ENCODE measurements at regions not wholly inside any gene's neighbourhood (a gene's known extent, or its start where the extent isn't known, plus 50 kb on each side); places are given as distances from the start of the nearest gene placed in this dataset.

DNA sequence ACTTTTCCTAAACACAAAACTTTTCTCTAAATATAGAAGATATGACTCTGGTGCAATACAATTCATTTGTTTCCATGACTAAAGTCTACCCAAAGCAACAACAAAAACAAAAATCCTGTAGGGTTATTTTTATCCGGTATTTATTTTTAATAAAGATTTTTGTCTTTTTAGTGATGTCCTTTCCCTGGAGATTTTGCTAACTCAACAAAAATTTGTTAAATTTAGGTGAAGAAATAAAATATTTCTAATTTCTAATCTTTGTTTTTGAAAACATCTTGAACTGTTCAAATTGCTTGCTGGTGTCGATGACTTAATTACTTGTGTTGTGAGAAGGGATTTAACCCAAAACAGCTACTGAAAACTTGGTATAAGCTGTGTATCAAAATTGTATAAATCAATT lies 741.8 kb downstream of the HDGFL1 start:
- Histone ChIP-seq H3K27me3 (ENCODE audit: control insufficient read depth in 4 of 4, insufficient read depth in 4 of 4, low read length in 3 of 4) (no peaks in the 10 kb centered on the region), H3K4me1 (ENCODE audit: control insufficient read depth in 4 of 4, insufficient read depth in 4 of 4, low read length in 3 of 4) (peaks cover 0 to 2% (median 0%) of the 10 kb centered on the region in 4 donors), H3K9ac (ENCODE audit: low read depth in 1 of 2, low read length in 2 of 2) (no peak overlapping the region), H3K4me3 (ENCODE audit: low read depth in 1 of 3, low read length in 3 of 3) (no peak overlapping the region), H3K27ac (ENCODE audit: low read depth in 1 of 2, low read length in 2 of 2) (no peak overlapping the region), H3K36me3 (ENCODE audit: control insufficient read depth in 4 of 4, insufficient read depth in 3 of 4, low read depth in 1 of 4, low read length in 3 of 4) (no peaks in the 10 kb centered on the region), H3K9me3 (ENCODE audit: control insufficient read depth in 4 of 4, low read length in 3 of 4) (no peaks in the 10 kb centered on the region)
- DNase-seq (ENCODE audit: low spot score), result no peak
- 96% methylated on average over 2 of the region's 2 CpGs for WGBS
- TF ChIP-seq HNF4G (IDR thresholded peaks at IDR 0.05), result no peak
- TF ChIP-seq TAF1 (conservative IDR thresholded peaks at IDR 0.05), result no peak
- TF ChIP-seq, protein P1, sequence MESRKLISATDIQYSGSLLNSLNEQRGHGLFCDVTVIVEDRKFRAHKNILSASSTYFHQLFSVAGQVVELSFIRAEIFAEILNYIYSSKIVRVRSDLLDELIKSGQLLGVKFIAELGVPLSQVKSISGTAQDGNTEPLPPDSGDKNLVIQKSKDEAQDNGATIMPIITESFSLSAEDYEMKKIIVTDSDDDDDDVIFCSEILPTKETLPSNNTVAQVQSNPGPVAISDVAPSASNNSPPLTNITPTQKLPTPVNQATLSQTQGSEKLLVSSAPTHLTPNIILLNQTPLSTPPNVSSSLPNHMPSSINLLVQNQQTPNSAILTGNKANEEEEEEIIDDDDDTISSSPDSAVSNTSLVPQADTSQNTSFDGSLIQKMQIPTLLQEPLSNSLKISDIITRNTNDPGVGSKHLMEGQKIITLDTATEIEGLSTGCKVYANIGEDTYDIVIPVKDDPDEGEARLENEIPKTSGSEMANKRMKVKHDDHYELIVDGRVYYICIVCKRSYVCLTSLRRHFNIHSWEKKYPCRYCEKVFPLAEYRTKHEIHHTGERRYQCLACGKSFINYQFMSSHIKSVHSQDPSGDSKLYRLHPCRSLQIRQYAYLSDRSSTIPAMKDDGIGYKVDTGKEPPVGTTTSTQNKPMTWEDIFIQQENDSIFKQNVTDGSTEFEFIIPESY (IDR thresholded peaks at IDR 0.05), result no peak
- TF ChIP-seq, protein P2, sequence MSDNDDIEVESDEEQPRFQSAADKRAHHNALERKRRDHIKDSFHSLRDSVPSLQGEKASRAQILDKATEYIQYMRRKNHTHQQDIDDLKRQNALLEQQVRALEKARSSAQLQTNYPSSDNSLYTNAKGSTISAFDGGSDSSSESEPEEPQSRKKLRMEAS (IDR thresholded peaks at IDR 0.05), result no peak
- TF ChIP-seq, protein P3, sequence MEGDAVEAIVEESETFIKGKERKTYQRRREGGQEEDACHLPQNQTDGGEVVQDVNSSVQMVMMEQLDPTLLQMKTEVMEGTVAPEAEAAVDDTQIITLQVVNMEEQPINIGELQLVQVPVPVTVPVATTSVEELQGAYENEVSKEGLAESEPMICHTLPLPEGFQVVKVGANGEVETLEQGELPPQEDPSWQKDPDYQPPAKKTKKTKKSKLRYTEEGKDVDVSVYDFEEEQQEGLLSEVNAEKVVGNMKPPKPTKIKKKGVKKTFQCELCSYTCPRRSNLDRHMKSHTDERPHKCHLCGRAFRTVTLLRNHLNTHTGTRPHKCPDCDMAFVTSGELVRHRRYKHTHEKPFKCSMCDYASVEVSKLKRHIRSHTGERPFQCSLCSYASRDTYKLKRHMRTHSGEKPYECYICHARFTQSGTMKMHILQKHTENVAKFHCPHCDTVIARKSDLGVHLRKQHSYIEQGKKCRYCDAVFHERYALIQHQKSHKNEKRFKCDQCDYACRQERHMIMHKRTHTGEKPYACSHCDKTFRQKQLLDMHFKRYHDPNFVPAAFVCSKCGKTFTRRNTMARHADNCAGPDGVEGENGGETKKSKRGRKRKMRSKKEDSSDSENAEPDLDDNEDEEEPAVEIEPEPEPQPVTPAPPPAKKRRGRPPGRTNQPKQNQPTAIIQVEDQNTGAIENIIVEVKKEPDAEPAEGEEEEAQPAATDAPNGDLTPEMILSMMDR (IDR thresholded peaks at IDR 0.05; ENCODE audit: low read depth, low read length, missing input control), result no peak
- TF ChIP-seq RXRA (IDR thresholded peaks at IDR 0.05), result no peak

DNA sequence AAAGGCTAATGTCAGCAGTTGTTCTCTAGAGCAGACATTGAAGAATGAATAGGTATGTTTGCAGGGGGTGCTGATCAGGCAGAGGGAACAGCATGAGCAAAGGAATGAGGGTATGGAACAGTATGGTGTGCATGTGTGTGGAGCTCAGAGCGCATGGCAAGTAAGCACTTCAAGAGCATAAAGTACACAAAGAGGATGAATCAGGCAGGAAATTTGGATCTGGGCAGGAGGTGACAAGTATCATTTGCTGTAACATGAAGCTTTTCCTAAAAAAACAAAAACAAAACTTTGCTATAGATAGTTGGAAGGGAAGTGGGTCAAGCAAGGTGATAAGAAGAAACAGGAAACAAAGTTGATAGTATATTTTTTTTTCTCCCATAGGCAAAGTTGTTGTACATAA lies 746.8 kb downstream of the HDGFL1 start:
- no peak overlapping the region for H3K9ac ChIP-seq (ENCODE audit: low read depth in 1 of 2, low read length in 2 of 2)
- TF ChIP-seq SP1 (IDR thresholded peaks at IDR 0.05), result no peak
- TF ChIP-seq, protein P4, sequence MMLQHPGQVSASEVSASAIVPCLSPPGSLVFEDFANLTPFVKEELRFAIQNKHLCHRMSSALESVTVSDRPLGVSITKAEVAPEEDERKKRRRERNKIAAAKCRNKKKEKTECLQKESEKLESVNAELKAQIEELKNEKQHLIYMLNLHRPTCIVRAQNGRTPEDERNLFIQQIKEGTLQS (IDR thresholded peaks at IDR 0.05), result no peak
- TF ChIP-seq HNF4G (IDR thresholded peaks at IDR 0.05), result no peak
- no peak for TF ChIP-seq EGR1 (IDR thresholded peaks at IDR 0.05; ENCODE audit: low read depth in 2 of 2)
- TF ChIP-seq NR2F2 (IDR thresholded peaks at IDR 0.05), result no peak
- TF ChIP-seq, protein P5, sequence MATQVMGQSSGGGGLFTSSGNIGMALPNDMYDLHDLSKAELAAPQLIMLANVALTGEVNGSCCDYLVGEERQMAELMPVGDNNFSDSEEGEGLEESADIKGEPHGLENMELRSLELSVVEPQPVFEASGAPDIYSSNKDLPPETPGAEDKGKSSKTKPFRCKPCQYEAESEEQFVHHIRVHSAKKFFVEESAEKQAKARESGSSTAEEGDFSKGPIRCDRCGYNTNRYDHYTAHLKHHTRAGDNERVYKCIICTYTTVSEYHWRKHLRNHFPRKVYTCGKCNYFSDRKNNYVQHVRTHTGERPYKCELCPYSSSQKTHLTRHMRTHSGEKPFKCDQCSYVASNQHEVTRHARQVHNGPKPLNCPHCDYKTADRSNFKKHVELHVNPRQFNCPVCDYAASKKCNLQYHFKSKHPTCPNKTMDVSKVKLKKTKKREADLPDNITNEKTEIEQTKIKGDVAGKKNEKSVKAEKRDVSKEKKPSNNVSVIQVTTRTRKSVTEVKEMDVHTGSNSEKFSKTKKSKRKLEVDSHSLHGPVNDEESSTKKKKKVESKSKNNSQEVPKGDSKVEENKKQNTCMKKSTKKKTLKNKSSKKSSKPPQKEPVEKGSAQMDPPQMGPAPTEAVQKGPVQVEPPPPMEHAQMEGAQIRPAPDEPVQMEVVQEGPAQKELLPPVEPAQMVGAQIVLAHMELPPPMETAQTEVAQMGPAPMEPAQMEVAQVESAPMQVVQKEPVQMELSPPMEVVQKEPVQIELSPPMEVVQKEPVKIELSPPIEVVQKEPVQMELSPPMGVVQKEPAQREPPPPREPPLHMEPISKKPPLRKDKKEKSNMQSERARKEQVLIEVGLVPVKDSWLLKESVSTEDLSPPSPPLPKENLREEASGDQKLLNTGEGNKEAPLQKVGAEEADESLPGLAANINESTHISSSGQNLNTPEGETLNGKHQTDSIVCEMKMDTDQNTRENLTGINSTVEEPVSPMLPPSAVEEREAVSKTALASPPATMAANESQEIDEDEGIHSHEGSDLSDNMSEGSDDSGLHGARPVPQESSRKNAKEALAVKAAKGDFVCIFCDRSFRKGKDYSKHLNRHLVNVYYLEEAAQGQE (IDR thresholded peaks at IDR 0.05), result no peak
- no peak for TF ChIP-seq JUND (IDR thresholded peaks at IDR 0.05)
- TF ChIP-seq, protein P2 (IDR thresholded peaks at IDR 0.05), result no peak
- TF ChIP-seq, protein P1 (IDR thresholded peaks at IDR 0.05), result no peak
- TF ChIP-seq RAD21 (IDR thresholded peaks at IDR 0.05), result no peak
- TF ChIP-seq TAF1 (conservative IDR thresholded peaks at IDR 0.05), result no peak
- TF ChIP-seq FOXA1 (IDR thresholded peaks at IDR 0.05), result no peak
- TF ChIP-seq FOXA2 (IDR thresholded peaks at IDR 0.05), result no peak
- TF ChIP-seq, protein P3 (IDR thresholded peaks at IDR 0.05; ENCODE audit: low read depth, low read length, missing input control), result no peak
- no peak for TF ChIP-seq RXRA (IDR thresholded peaks at IDR 0.05)
- TF ChIP-seq HNF4A (conservative IDR thresholded peaks at IDR 0.05), result no peak
- no peak for DNase-seq (ENCODE audit: low spot score)
- no peaks in the 10 kb centered on the region for H3K36me3 ChIP-seq (ENCODE audit: control insufficient read depth in 4 of 4, insufficient read depth in 3 of 4, low read depth in 1 of 4, low read length in 3 of 4)
- no peaks in the 10 kb centered on the region for H3K9me3 ChIP-seq (ENCODE audit: control insufficient read depth in 4 of 4, low read length in 3 of 4)
- no peak overlapping the region for H3K4me3 ChIP-seq (ENCODE audit: low read depth in 1 of 3, low read length in 3 of 3)
- H3K27ac ChIP-seq (ENCODE audit: low read depth in 1 of 2, low read length in 2 of 2), result no peak overlapping the region
- H3K27me3 ChIP-seq (ENCODE audit: control insufficient read depth in 4 of 4, insufficient read depth in 4 of 4, low read length in 3 of 4), result no peaks in the 10 kb centered on the region
- WGBS, result 47% methylated on average over 1 of the region's 1 CpG
- no peaks in the 10 kb centered on the region for H3K4me1 ChIP-seq (ENCODE audit: control insufficient read depth in 4 of 4, insufficient read depth in 4 of 4, low read length in 3 of 4)
